A549 (cell line): ENCODE measurements at regions not wholly inside any gene's neighbourhood (a gene's known extent, or its start where the extent isn't known, plus 50 kb on each side); places are given as distances from the start of the nearest gene placed in this dataset.

Experiments
- BHLHE40 ChIP-seq: IDR thresholded peaks from 2 replicates; pipeline ENCODE4 v1.6.1; 2012; ENCODE audit warnings: low read depth, low read length, inconsistent platforms
- CBX2 ChIP-seq: fragments of 200-600 bp; sonication (generic); IDR thresholded peaks from 2 replicates; pipeline ENCODE4 v1.6.1; 2016; ENCODE audit warnings: low read depth, mild to moderate bottlenecking, borderline replicate concordance
- CHD2 ChIP-seq: fragments of 150-350 bp; IDR thresholded peaks from 2 replicates; pipeline ENCODE4 v1.6.1; 2014; ENCODE audit warnings: low read length; ENCODE audit not compliant: partially characterized antibody
- MYC ChIP-seq: IDR thresholded peaks from 2 replicates; pipeline ENCODE4 v1.6.1; 2012; ENCODE audit warnings: mild to moderate bottlenecking, inconsistent platforms, low read length, improper control_type of control experiment, borderline replicate concordance
- NFE2L2 ChIP-seq: fragments of 150-350 bp; conservative IDR thresholded peaks from 2 replicates; pipeline ENCODE4 v1.6.1; 2014; ENCODE audit warnings: low read length
- NPAS2 ChIP-seq: fragments of 250-450 bp; sonication (Bioruptor Pico); IDR thresholded peaks from 2 replicates; pipeline ENCODE4 v1.8.0; 2022; ENCODE audit warnings: mild to moderate bottlenecking, moderate library complexity, borderline replicate concordance
- PHF8 ChIP-seq: fragments of 200-600 bp; sonication (generic); IDR thresholded peaks from 2 replicates; pipeline ENCODE4 v1.6.1; 2016; ENCODE audit warnings: low read depth, mild to moderate bottlenecking, antibody characterized with exemption, moderate library complexity, borderline replicate concordance
- POLR2A ChIP-seq: IDR thresholded peaks from 2 replicates; pipeline ENCODE4 v1.6.1; 2012; ENCODE audit warnings: mild to moderate bottlenecking, low read length
- RAD21 ChIP-seq, 2 experiments: fragments of >200 bp in 1 of 2; sonication (Bioruptor Twin) in 1 of 2; formaldehyde crosslinking in 1 of 2; IDR thresholded peaks in 1 of 2; conservative IDR thresholded peaks in 1 of 2; 2 replicates in 1 of 2; 3 replicates in 1 of 2; pipeline ENCODE4 v1.6.1; 2012 to 2018; ENCODE audit warnings: inconsistent platforms in 1 of 2
- TP53 ChIP-seq: fragments of 250-450 bp; sonication (Bioruptor Pico); IDR thresholded peaks from 2 replicates; pipeline ENCODE4 v1.5.0; 2021; ENCODE audit warnings: mild to moderate bottlenecking, moderate library complexity
- ZFP36 ChIP-seq: fragments of 450-650 bp; IDR thresholded peaks from 2 replicates; pipeline ENCODE4 v1.6.1; 2014; ENCODE audit warnings: borderline replicate concordance; ENCODE audit not compliant: partially characterized antibody
- TF ChIP-seq, protein P1 (sequence below): fragments of 450-650 bp; IDR thresholded peaks from 2 replicates; pipeline ENCODE4 v1.6.1; 2014; ENCODE audit warnings: antibody characterized with exemption
- TF ChIP-seq, protein P2 (sequence below): fragments of >200 bp; sonication (Bioruptor Twin); formaldehyde crosslinking; IDR thresholded peaks from 3 replicates; pipeline ENCODE4 v1.5.1; 2016

DNA sequence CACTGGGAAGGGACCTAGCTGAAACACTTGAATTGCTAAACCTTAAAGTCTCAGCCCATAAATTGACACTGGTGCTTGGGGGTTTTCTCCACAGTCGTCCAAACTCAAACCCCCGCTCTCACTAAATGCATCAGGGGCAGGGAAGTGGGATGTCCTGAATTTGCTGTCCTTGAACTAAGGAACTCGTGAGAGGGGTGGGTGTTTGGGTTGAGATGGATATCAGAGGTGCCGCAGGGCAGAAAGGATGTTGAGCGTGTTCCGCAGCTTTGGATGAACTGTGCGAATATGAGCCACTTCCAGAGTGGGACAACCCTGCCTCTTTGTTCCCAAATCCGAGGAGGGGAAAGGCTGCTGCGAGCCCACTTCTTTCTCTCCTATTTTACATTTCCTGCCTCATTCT, 90.3 kb upstream of the LYZL2 start:
- TF ChIP-seq CHD2 (no peak), PHF8 (no peak), BHLHE40 (no peak), NPAS2 (CRISPR knock-in tag) (no peak), RAD21 (conservative IDR thresholded peaks at IDR 0.05 in 1 of 2, IDR thresholded peaks at IDR 0.05 in 1 of 2) (no peak), CBX2 (no peak), NFE2L2 (no peak), POLR2A (no peak), MYC (no peak), TP53 (no peak), ZFP36 (no peak)
- TF ChIP-seq, protein P1, sequence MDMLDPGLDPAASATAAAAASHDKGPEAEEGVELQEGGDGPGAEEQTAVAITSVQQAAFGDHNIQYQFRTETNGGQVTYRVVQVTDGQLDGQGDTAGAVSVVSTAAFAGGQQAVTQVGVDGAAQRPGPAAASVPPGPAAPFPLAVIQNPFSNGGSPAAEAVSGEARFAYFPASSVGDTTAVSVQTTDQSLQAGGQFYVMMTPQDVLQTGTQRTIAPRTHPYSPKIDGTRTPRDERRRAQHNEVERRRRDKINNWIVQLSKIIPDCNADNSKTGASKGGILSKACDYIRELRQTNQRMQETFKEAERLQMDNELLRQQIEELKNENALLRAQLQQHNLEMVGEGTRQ: no peak
- TF ChIP-seq, protein P2, sequence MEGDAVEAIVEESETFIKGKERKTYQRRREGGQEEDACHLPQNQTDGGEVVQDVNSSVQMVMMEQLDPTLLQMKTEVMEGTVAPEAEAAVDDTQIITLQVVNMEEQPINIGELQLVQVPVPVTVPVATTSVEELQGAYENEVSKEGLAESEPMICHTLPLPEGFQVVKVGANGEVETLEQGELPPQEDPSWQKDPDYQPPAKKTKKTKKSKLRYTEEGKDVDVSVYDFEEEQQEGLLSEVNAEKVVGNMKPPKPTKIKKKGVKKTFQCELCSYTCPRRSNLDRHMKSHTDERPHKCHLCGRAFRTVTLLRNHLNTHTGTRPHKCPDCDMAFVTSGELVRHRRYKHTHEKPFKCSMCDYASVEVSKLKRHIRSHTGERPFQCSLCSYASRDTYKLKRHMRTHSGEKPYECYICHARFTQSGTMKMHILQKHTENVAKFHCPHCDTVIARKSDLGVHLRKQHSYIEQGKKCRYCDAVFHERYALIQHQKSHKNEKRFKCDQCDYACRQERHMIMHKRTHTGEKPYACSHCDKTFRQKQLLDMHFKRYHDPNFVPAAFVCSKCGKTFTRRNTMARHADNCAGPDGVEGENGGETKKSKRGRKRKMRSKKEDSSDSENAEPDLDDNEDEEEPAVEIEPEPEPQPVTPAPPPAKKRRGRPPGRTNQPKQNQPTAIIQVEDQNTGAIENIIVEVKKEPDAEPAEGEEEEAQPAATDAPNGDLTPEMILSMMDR: no peak
